ENCODE measurements at regions not wholly inside any gene's neighbourhood (a gene's known extent, or its start where the extent isn't known, plus 50 kb on each side); places are given as distances from the start of the nearest gene placed in this dataset.

DNA sequence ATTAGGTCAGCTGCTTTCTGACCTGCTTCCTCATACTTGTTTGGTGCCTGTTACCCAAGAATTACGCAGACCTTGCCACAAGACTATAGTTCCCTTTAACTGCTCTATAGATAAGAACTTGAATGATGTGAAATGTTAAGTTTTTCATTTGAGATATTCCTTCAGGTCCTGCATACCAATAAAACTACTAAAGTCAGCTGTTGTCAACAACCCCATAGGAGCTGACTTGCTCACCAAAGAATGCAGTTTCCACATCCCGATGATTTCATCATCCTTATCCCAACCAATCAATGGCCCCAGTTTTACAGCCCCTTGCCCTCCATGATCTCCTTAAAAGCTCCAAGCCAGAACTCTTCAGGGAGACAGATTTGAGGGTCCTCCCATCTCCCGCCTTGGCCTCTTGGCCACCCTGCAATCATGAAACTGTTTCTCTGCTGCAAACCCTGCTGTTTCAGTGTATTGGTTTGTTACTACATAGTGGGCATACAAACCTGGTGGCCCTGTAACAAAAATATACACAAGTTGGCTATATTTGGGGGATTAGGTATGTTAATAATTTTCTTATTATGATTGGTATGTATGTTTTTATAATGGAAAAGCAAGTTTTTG lies 396.3 kb upstream of the CHST9 start:
- DNase-seq = no peak
- H3F3A ChIP-seq (ENCODE audit: insufficient read depth, low read depth) = no peaks in the 10 kb centered on the region
- H3K9me2 ChIP-seq (ENCODE audit: insufficient read depth) = no peaks in the 10 kb centered on the region
- intact Hi-C loops (cut with micrococcal nuclease; ENCODE audit: unreplicated experiment) = loop anchor here (5.0 kb wide), 1 partner anchor 1319 kb away; no protein-coding TSS in a partner anchor
- H2AFZ ChIP-seq = no peak overlapping the region
- H3K79me2 ChIP-seq (ENCODE audit: low read depth) = no peaks in the 10 kb centered on the region
- no peak overlapping the region for H3K4me3 ChIP-seq
- no TSS peak for BruUV-seq (replicated peaks)
- no peaks in the 10 kb centered on the region for H4K20me1 ChIP-seq (ENCODE audit: insufficient read depth)
- no peak for TF ChIP-seq EZH2 (IDR thresholded peaks at IDR 0.05; ENCODE audit: low read depth)
- TF ChIP-seq, protein P1, sequence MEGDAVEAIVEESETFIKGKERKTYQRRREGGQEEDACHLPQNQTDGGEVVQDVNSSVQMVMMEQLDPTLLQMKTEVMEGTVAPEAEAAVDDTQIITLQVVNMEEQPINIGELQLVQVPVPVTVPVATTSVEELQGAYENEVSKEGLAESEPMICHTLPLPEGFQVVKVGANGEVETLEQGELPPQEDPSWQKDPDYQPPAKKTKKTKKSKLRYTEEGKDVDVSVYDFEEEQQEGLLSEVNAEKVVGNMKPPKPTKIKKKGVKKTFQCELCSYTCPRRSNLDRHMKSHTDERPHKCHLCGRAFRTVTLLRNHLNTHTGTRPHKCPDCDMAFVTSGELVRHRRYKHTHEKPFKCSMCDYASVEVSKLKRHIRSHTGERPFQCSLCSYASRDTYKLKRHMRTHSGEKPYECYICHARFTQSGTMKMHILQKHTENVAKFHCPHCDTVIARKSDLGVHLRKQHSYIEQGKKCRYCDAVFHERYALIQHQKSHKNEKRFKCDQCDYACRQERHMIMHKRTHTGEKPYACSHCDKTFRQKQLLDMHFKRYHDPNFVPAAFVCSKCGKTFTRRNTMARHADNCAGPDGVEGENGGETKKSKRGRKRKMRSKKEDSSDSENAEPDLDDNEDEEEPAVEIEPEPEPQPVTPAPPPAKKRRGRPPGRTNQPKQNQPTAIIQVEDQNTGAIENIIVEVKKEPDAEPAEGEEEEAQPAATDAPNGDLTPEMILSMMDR (conservative IDR thresholded peaks at IDR 0.05) = no peak
- ChIA-PET POLR2A (ENCODE audit: unreplicated experiment) (no interaction called here), CTCF (no interaction called here)
- no peaks in the 10 kb centered on the region for H3K9me3 ChIP-seq (ENCODE audit: insufficient read depth, low read depth)
- H3K36me3 ChIP-seq (ENCODE audit: low read depth) = no peaks in the 10 kb centered on the region
- no peak overlapping the region for H3K27ac ChIP-seq
- no peaks in the 10 kb centered on the region for H3K4me1 ChIP-seq (replicated peaks; ENCODE audit: insufficient read depth)
- H3K27me3 ChIP-seq (ENCODE audit: insufficient read depth, low read depth) = no peaks in the 10 kb centered on the region
- H3K4me2 ChIP-seq = no peak overlapping the region

DNA sequence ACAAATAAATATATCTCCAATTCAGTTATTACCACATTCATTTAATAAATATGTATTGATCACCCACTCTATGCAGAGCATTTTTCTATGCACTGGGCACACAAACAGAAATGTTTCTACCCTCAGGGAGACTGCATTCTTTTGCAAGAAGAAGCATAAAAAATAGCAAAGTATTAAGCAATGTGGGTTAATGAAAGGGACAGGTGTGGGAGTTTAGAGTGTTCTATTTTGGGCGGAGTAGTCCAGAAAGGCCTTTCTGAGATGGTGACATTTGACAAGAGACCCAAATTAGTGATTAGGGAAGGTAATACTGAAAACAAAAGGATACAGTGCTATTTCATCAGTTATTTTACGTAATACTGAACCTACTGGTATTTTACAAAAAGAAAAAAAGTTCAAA lies 394.3 kb upstream of the CHST9 start:
- H3F3A ChIP-seq (ENCODE audit: insufficient read depth, low read depth) = no peaks in the 10 kb centered on the region
- H3K27ac ChIP-seq = no peak overlapping the region
- CTCF ChIA-PET = no interaction called here
- POLR2A ChIA-PET (ENCODE audit: unreplicated experiment) = no interaction called here
- no peaks in the 10 kb centered on the region for H3K9me3 ChIP-seq (ENCODE audit: insufficient read depth, low read depth)
- TF ChIP-seq, protein P1 (conservative IDR thresholded peaks at IDR 0.05) = no peak
- TF ChIP-seq EZH2 (IDR thresholded peaks at IDR 0.05; ENCODE audit: low read depth) = no peak
- intact Hi-C loops (cut with micrococcal nuclease; ENCODE audit: unreplicated experiment) = no loop called here
- no peak overlapping the region for H3K4me2 ChIP-seq
- no peaks in the 10 kb centered on the region for H3K79me2 ChIP-seq (ENCODE audit: low read depth)
- no peaks in the 10 kb centered on the region for H3K9me2 ChIP-seq (ENCODE audit: insufficient read depth)
- H3K4me3 ChIP-seq = no peak overlapping the region
- no peaks in the 10 kb centered on the region for H4K20me1 ChIP-seq (ENCODE audit: insufficient read depth)
- H2AFZ ChIP-seq = no peak overlapping the region
- no peaks in the 10 kb centered on the region for H3K27me3 ChIP-seq (ENCODE audit: insufficient read depth, low read depth)
- no peaks in the 10 kb centered on the region for H3K4me1 ChIP-seq (replicated peaks; ENCODE audit: insufficient read depth)
- no TSS peak for BruUV-seq (replicated peaks)
- no peaks in the 10 kb centered on the region for H3K36me3 ChIP-seq (ENCODE audit: low read depth)
- no peak for DNase-seq

DNA sequence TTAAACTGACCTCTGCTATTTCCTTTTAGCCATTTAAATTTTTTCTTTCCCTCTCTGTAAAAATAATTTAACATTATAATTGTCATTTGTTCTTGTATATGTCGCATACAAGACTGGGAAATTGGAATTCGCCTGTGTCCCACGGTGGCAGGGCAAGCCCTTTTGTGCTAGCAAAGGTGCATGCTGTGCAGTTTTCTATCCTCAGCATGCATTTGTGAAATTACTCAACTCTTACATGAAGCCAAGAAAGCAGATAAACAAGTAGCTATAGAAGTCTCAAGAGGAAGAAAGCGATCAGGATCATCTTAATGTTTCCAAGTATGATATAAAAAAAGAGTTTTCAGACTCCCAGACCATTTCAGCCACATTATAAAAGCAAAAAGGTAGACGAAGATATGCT lies 392.6 kb upstream of the CHST9 start:
- BruUV-seq (replicated peaks) = no TSS peak
- Histone ChIP-seq H3K79me2 (ENCODE audit: low read depth) (no peaks in the 10 kb centered on the region), H3K4me3 (no peak overlapping the region), H3K9me3 (ENCODE audit: insufficient read depth, low read depth) (no peaks in the 10 kb centered on the region), H3K4me1 (replicated peaks; ENCODE audit: insufficient read depth) (no peaks in the 10 kb centered on the region), H3K27me3 (ENCODE audit: insufficient read depth, low read depth) (no peaks in the 10 kb centered on the region), H2AFZ (no peak overlapping the region), H3K9me2 (ENCODE audit: insufficient read depth) (no peaks in the 10 kb centered on the region), H3K36me3 (ENCODE audit: low read depth) (no peaks in the 10 kb centered on the region), H3K4me2 (no peak overlapping the region), H3K27ac (no peak overlapping the region), H3F3A (ENCODE audit: insufficient read depth, low read depth) (no peaks in the 10 kb centered on the region), H4K20me1 (ENCODE audit: insufficient read depth) (no peaks in the 10 kb centered on the region)
- ChIA-PET CTCF (no interaction called here), POLR2A (ENCODE audit: unreplicated experiment) (no interaction called here)
- intact Hi-C loops (cut with micrococcal nuclease; ENCODE audit: unreplicated experiment) = no loop called here
- no peak for DNase-seq
- TF ChIP-seq EZH2 (IDR thresholded peaks at IDR 0.05; ENCODE audit: low read depth) = no peak
- TF ChIP-seq, protein P1 (conservative IDR thresholded peaks at IDR 0.05) = no peak

Data from PC-9 (cell line).